ENCODE measurements at regions not wholly inside any gene's neighbourhood (a gene's known extent, or its start where the extent isn't known, plus 50 kb on each side); places are given as distances from the start of the nearest gene placed in this dataset.
"Not testable (repeated sequence)": the region's sequence is repeated elsewhere in the genome, so short reads cannot be mapped to it uniquely, and the experiment has no call there.

DNA sequence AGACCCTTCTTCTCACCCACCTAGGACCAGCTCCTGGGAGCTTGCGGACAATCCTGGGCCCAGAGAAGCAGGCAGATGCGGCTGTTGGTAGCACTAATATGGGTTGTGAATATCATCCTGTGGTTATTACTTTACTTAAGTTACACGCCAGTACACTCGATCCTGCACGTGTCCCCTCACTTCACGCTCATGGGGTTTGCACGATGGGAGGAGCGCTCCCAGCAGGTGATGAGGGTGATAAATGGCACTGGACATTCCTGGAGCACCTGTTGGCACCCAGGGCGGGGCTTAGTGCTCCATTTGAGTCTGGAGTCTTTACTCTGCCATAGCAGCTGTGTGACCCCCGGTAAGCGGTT is 335.1 kb downstream of the PREX1 start:
- no peak for DNase-seq (ENCODE audit: insufficient read length, low spot score)
- no peak for FAIRE-seq

DNA sequence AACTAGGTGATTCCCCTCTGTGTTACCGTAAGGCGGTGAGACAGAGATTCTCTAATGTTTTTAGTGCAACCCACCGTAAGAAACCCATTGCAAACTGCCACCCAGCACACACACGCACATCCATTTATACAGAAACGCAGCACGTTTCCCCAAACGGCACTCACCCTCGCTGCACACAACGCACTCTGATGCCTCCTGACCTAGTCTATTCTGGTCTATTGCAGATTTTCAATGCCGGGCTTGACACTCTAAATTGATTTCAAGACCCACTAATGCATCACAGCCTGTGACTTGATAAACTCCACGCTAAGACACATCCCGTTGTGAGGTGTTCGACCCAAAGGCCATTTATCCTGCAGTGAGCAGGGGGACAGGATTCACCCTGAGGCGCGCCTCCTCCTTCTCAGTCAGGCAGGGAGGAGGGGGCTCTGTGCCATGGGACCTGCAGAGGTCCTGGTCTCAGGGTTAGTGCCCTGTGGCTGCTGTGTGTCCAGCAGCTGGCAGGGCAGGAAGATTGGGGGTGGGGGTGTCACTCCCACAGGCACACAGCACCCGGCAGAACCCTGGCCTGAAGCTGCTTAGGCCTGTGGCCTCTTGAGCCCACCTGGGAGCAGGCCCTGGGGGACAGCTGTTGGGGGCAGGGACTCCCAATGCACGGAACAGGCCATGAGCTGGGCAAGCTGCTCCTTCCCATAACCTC is 335.6 kb downstream of the PREX1 start:
- DNase-seq (ENCODE audit: insufficient read length, low spot score): no peak
- FAIRE-seq: no peak

DNA sequence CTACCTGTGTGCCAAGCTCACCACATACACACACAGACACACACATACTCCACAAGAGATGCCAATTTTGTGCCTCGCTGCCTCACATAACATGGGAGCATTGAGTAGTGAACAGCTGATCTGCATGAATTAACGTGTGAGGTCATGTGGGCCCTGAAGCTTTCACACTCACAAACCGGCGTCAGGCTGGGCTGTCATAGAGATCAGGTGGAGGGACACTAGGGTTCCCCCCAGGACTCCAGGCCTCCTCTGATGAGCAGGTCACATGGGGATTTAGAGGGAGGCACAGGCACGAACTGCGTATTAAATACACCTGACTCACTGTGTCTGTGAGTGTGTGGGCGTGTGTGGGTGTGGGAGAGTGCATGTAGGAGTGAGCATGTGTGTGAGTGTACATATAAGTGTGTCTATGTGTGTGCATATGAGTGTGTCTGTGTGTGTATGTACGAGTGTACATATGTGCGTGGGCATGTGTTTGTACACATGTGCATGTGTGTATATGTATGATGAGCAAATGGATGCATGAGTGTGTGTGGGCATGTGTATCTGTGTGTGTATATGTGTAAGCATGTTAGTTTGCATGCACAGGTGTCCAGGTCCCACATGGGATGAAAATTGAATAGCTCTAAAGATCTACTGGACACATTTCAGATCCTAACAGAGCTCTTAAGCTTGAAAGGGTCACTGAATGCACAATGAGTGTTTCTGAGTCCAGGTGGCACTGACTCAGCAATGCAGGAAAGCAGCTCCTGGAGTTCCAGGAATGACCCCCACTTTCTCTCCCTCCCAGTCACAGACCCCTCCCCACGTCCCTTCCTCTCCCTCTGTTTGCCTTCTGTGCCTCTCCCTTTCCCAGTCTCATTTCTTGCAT is 336.6 kb downstream of the PREX1 start:
- peak; percentile 93 for FAIRE-seq
- DNase-seq (ENCODE audit: insufficient read length, low spot score): no peak

DNA sequence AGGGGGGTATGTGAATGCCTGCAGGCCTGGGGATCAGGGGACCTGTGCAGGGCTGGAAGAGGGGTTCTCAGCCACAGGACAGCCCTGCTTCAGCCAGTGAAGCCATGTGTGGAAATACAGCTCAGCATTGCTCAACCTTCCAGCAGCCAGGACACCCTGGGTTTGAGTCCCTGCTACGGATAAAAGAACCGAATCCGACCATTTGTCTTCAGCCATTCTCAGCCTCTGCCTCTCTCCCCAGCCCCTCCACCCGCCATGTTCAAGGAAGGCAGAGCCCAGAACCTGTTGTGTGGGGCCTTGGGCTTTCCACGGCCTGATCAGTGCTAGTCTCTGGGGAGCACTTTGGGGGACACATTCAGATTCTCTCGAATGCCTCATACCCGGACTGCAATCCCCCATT is 337.5 kb downstream of the PREX1 start:
- DNase-seq (ENCODE audit: insufficient read length, low spot score); FAIRE-seq: not testable (repeated sequence)

DNA sequence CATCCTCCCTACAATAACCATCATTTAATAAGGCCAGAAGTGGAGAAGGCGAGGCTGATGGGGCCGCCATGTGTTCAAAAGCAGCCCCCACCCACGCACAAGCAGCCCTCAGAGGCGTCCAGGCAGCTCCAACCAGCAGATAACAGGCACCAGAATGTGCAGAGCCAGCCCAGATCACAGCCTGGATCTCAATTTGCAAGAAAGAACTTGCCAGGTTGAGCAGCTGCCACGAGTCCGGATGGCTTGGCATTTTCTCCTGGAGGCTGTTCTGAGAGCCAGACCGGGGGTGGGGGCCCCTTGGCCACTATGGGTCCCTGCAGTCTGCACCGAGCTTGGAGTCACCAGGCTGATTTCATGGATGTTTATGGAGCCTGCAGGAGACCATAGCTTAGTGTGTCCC is 338.1 kb downstream of the PREX1 start:
- DNase-seq (ENCODE audit: insufficient read length, low spot score) (no peak), FAIRE-seq (no peak)

GRCh38 chr20:48489046-48489463 is 338.7 kb downstream of the PREX1 start:
- DNase-seq (ENCODE audit: insufficient read length, low spot score): no peak
- FAIRE-seq: no peak

DNA sequence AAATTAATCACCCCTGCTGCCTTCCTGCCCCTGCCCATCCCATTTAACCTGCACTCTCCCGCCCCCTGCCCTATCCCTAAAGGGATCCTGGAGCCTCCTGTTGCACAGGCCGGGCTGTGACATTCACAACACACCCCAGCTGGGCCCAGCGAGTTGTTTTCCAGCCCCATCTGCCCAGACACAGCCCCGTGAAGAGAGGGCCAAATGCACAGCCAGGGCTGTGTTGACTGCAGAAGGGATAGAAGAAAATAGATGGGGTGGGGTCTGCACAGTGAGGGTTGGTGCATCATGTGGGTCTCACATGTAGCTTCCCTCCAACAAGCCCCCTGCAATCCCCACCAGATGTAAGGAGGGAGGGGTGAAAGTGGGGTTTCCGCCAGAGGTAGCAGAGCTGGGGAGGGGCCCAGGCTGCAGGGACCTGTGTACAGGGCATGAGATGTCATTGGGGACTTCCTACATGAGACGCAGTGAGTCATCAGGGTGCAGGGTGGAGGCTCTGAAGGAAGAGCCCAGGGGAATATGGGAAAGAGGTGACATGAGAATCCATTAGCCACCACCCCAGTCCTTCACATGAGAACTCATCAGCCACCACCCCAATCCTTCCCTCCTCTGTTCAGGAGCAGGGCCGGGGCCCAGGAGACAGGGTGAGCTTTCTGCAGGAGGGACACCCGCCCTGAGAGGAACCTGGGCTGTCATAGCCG is 339.3 kb downstream of the PREX1 start:
- not testable (repeated sequence) for DNase-seq (ENCODE audit: insufficient read length, low spot score); FAIRE-seq

- DNase-seq (ENCODE audit: insufficient read length, low spot score): no peak
- FAIRE-seq: no peak
Observed at GRCh38 chr20:48486065-48486464, 341.7 kb downstream of the PREX1 start.

- not testable (repeated sequence) for FAIRE-seq; DNase-seq (ENCODE audit: insufficient read length, low spot score)
Observed at GRCh38 chr20:48485153-48485552, 342.6 kb downstream of the PREX1 start.

DNA sequence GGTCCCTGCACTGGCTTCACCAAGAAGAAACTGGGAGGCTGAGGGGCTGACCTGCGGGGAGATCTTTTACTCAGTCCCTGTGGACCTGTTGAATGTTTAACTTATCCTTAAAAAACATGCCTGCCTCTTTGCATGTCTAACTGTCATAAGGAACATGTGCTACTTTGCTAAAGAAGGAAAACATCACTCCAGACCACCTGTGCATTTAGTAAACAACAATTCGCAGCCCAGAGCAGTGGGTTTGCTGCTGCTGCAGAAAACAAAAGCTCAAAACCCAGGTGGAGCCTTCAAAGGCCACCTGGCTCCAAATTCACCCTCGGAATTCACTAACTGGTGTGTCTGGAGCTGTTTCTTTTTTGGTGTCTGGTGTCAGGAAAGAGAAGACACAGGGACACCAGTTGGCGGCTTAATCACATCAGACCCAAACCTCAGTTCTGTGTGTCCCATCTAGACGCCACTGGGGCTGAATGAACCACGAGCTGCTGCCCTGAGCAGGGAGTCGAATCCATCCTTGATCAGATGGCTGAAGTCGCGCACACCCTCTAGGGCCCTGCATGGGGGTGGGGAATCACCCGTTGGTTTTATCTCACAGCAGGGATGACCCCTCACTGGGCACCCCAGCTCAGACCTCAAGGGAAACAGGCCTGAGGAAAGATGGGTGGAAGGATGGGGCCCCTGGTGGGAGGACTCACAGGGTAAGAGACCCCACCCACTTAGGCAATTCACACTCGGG is 344.3 kb downstream of the PREX1 start:
- FAIRE-seq: no peak
- DNase-seq (ENCODE audit: insufficient read length, low spot score): no peak

- no peak for DNase-seq (ENCODE audit: insufficient read length, low spot score)
- FAIRE-seq: no peak
Observed at GRCh38 chr20:48482790-48483189, 345.0 kb downstream of the PREX1 start.

- DNase-seq (ENCODE audit: insufficient read length, low spot score): no peak
- no peak for FAIRE-seq
Observed at GRCh38 chr20:48480216-48480772, 347.5 kb downstream of the PREX1 start.

- FAIRE-seq: peak; percentile 79
- DNase-seq (ENCODE audit: insufficient read length, low spot score): no peak
Observed at GRCh38 chr20:48478806-48479585, 348.8 kb downstream of the PREX1 start.

DNA sequence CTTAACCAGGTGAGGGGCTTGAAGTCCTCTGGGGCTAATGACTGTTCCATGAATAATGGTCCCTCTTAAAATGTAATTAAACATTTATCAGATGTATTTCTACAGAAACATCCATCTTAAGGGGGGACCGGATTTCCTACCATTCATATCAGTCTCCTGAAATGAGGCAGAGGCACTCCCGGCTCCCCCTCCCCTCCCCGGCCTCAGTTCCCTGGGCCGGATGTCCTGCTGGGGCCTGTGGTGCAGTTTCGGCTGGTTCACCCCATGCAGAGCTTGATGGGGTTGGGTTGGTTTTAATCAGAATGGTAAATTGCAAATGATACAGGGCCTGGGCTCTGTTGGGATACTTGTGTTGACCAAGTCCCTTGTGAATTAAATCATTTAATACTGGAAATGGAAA is 349.4 kb downstream of the PREX1 start:
- no peak for DNase-seq (ENCODE audit: insufficient read length, low spot score)
- no peak for FAIRE-seq

- no peak for DNase-seq (ENCODE audit: insufficient read length, low spot score)
- FAIRE-seq: no peak
Observed at GRCh38 chr20:48476854-48477253, 350.9 kb downstream of the PREX1 start.

- FAIRE-seq: no peak
- DNase-seq (ENCODE audit: insufficient read length, low spot score): no peak
Observed at GRCh38 chr20:48474022-48474421, 353.8 kb downstream of the PREX1 start.

- FAIRE-seq (peak; percentile 38), DNase-seq (ENCODE audit: insufficient read length, low spot score) (no peak)
Observed at GRCh38 chr20:48471759-48472408, 355.9 kb downstream of the PREX1 start.

DNA sequence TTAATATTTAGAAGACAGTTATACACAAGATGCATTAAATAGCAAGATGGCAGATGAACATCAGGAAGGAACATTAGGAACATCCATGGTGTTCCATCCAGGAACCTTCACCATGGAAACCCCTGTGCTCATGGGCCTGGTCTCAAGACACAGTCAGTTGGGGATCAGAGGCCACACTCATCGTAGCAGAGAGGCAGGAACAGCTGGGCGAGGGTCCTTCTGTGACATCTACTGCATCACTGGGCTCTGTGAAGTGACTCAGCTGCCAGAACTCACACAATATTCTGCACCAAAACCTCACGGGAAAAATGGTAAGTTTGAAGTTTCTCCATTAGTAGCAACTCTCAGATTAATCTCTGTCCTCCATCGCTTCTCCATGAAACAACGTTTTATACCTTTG is 356.6 kb downstream of the PREX1 start:
- DNase-seq (ENCODE audit: insufficient read length, low spot score) (no peak), FAIRE-seq (peak; percentile 64)

DNA sequence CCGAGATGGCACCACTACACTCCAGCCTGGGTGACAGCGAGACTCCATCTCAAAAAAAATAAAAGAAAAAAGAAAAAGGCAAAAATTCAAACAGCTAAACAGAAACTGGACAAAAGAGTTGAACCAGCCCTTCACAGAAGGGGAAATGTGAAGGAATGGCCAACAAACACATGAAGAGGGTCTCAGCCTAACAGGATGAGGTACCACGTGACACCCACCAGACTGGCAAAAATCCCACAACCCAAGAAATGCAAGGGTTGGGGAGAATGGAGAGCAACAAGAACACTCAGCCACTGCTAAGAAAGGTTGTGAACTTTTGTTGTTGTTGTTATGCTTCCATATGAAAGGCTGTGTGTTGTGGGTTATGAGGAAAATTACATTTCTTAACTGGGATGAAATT is 357.7 kb downstream of the PREX1 start:
- FAIRE-seq: peak; percentile 38
- no peak for DNase-seq (ENCODE audit: insufficient read length, low spot score)
